Esophagus muscularis mucosa (tissue), 4 donors: ENCODE measurements at regions not wholly inside any gene's neighbourhood (a gene's known extent, or its start where the extent isn't known, plus 50 kb on each side); places are given as distances from the start of the nearest gene placed in this dataset.

Source experiments
- DNase-seq: peaks from one replicate; pipeline ENCODE4 v3.0.0-alpha.2; 2017; ENCODE audit errors: extremely low spot score
- H3K27ac ChIP-seq, 4 donors: fragments of 200-600 bp; sonication (generic); replicated peaks in 1 of 4; 1 replicate in 3 of 4; 2 replicates in 1 of 4; pipeline ENCODE4 v1.5.1; 2016 to 2019; ENCODE audit warnings: mild to moderate bottlenecking in 1 of 4
- H3K27me3 ChIP-seq, 4 donors: fragments of 200-600 bp; sonication (generic); one replicate each; pipeline versions ENCODE4 v1.5.1 to v1.6.0; 2016 to 2019
- H3K36me3 ChIP-seq, 4 donors: fragments of 200-600 bp; sonication (generic); one replicate each; pipeline ENCODE4 v1.5.1; 2016 to 2019
- H3K4me1 ChIP-seq, 4 donors: fragments of 200-600 bp; sonication (generic); one replicate each; pipeline ENCODE4 v1.5.1; 2016 to 2019
- H3K4me3 ChIP-seq, 4 donors: fragments of 200-600 bp; sonication (generic); 1 replicate in 2 of 4; 2 replicates in 2 of 4; pipeline ENCODE4 v1.5.1; 2016 to 2019; ENCODE audit warnings: mild to moderate bottlenecking in 4 of 4, moderate library complexity in 1 of 4
- H3K9me3 ChIP-seq, 4 donors: fragments of 200-600 bp; sonication (generic); 1 replicate in 3 of 4; 2 replicates in 1 of 4; pipeline ENCODE4 v1.5.1; 2016 to 2019
- CTCF ChIP-seq, 3 experiments: fragments of 200-600 bp in 2 of 3; fragments of 450-650 bp in 1 of 3; sonication (generic) in 2 of 3; IDR thresholded peaks; one replicate each; pipeline ENCODE4 v1.5.1; 2017 to 2019; ENCODE audit warnings: antibody characterized with exemption in 3 of 3, mild to moderate bottlenecking in 2 of 3, moderate library complexity in 1 of 3
- EP300 ChIP-seq: sonication (generic); formaldehyde crosslinking; IDR thresholded peaks from one replicate; pipeline ENCODE4 v1.6.1; 2017; ENCODE audit warnings: antibody characterized with exemption
- POLR2A ChIP-seq: fragments of 450-650 bp; IDR thresholded peaks from one replicate; pipeline ENCODE4 v1.6.1; 2017; ENCODE audit warnings: antibody characterized with exemption, moderate library complexity, mild to moderate bottlenecking, low read depth
- POLR2AphosphoS5 ChIP-seq, 2 donors: sonication (generic); formaldehyde crosslinking; IDR thresholded peaks; one replicate each; pipeline ENCODE4 v1.6.1; 2017; ENCODE audit warnings: antibody characterized with exemption in 2 of 2
- WGBS: methylation state at CpG from one replicate; pipeline ENCODE4 v1.1.5; 2018; 5-methylcytosine and 5-hydroxymethylcytosine counted together
- intact Hi-C: fragments of 100-400 bp; cut with DNase I; formaldehyde crosslinking; loops from one replicate; pipeline ENCODE4 v1.15.1; 2023

GRCh38 chr6:91043751-91044150 is 456.9 kb upstream of the MAP3K7 start:
- intact Hi-C loops, result no loop called here
- Histone ChIP-seq H3K4me3 (no peak overlapping the region), H3K27me3 (no peaks in the 10 kb centered on the region), H3K27ac (no peak overlapping the region), H3K9me3 (no peaks in the 10 kb centered on the region), H3K4me1 (no peaks in the 10 kb centered on the region), H3K36me3 (no peaks in the 10 kb centered on the region)
- TF ChIP-seq POLR2A, result no peak
- TF ChIP-seq CTCF (IDR thresholded peaks at IDR 0.05), result no peak
- TF ChIP-seq POLR2AphosphoS5 (IDR thresholded peaks at IDR 0.05), result no peak
- no peak for TF ChIP-seq EP300
- WGBS, result 84% methylated on average over 2 of the region's 2 CpGs
- no peak for DNase-seq

GRCh38 chr6:91042656-91043055 is 455.8 kb upstream of the MAP3K7 start:
- no peak overlapping the region for H3K4me3 ChIP-seq
- DNase-seq, result no peak
- WGBS, result 87% methylated on average over 2 of the region's 2 CpGs
- no peaks in the 10 kb centered on the region for H3K4me1 ChIP-seq
- no peaks in the 10 kb centered on the region for H3K9me3 ChIP-seq
- intact Hi-C loops, result no loop called here
- no peaks in the 10 kb centered on the region for H3K36me3 ChIP-seq
- TF ChIP-seq POLR2AphosphoS5 (IDR thresholded peaks at IDR 0.05), result no peak
- TF ChIP-seq POLR2A, result no peak
- no peak for TF ChIP-seq CTCF (IDR thresholded peaks at IDR 0.05)
- H3K27ac ChIP-seq, result no peak overlapping the region
- H3K27me3 ChIP-seq, result no peaks in the 10 kb centered on the region

GRCh38 chr6:91033964-91034363 is 447.1 kb upstream of the MAP3K7 start:
- Histone ChIP-seq H3K27ac (no peak overlapping the region), H3K27me3 (peaks cover 0 to 7% (median 0%) of the 10 kb centered on the region in 4 donors), H3K4me3 (no peak overlapping the region), H3K9me3 (no peaks in the 10 kb centered on the region), H3K36me3 (no peaks in the 10 kb centered on the region), H3K4me1 (no peaks in the 10 kb centered on the region)
- 90% methylated on average over 2 of the region's 2 CpGs for WGBS
- intact Hi-C loops, result no loop called here
- DNase-seq, result no peak
- no peak for TF ChIP-seq POLR2AphosphoS5 (IDR thresholded peaks at IDR 0.05)
- no peak for TF ChIP-seq POLR2A
- no peak for TF ChIP-seq EP300
- TF ChIP-seq CTCF (IDR thresholded peaks at IDR 0.05), result no peak

- no peak overlapping the region for H3K4me3 ChIP-seq
- intact Hi-C loops, result no loop called here
- TF ChIP-seq POLR2A (no peak), EP300 (no peak), CTCF (IDR thresholded peaks at IDR 0.05) (no peak), POLR2AphosphoS5 (IDR thresholded peaks at IDR 0.05) (no peak)
Measured at GRCh38 chr6:91031581-91031980, 444.7 kb upstream of the MAP3K7 start.

GRCh38 chr6:91029211-91029610 is 442.3 kb upstream of the MAP3K7 start:
- no peak overlapping the region for H3K4me3 ChIP-seq
- H3K36me3 ChIP-seq, result no peaks in the 10 kb centered on the region
- TF ChIP-seq CTCF (IDR thresholded peaks at IDR 0.05) (no peak), EP300 (no peak), POLR2A (no peak), POLR2AphosphoS5 (IDR thresholded peaks at IDR 0.05) (no peak)
- WGBS, result 39% methylated on average over 6 of the region's 6 CpGs
- no peak overlapping the region for H3K27ac ChIP-seq
- intact Hi-C loops, result no loop called here
- H3K9me3 ChIP-seq, result no peaks in the 10 kb centered on the region
- DNase-seq, result no peak
- H3K4me1 ChIP-seq, result no peaks in the 10 kb centered on the region
- H3K27me3 ChIP-seq, result peaks cover 0 to 7% (median 0%) of the 10 kb centered on the region in 4 donors

More at GRCh38 chr6:91031581-91031980, 444.7 kb upstream of the MAP3K7 start:
- no peak for DNase-seq
- Histone ChIP-seq H3K9me3 (no peaks in the 10 kb centered on the region), H3K36me3 (no peaks in the 10 kb centered on the region), H3K27ac (no peak overlapping the region), H3K4me1 (no peaks in the 10 kb centered on the region), H3K27me3 (peaks cover 0 to 7% (median 0%) of the 10 kb centered on the region in 4 donors)
- 84% methylated on average over 4 of the region's 4 CpGs for WGBS
